HepG2 (cell line): ENCODE measurements at regions not wholly inside any gene's neighbourhood (a gene's known extent, or its start where the extent isn't known, plus 50 kb on each side); places are given as distances from the start of the nearest gene placed in this dataset.

Experiments used
- ATAC-seq: fragments of 200-7000 bp; cut with Tn5 transposase; 3 replicates; pipeline ENCODE4 v1.9.1; 2020; ENCODE audit warnings: mild to moderate bottlenecking, moderate library complexity
- BruUV-seq: library from RNA; stranded (reverse); fragments of 400-500 nt; replicated peaks from 2 replicates; lab custom pipeline; 2021; lab: Mats Ljungman, UMichigan
- CTCF ChIA-PET: fragments of 300-600 bp; formaldehyde crosslinking; extraction: SDS; loops from one replicate; lab custom pipeline; 2021; ENCODE audit warnings: low total read pairs, inconsistent platforms, low intra/inter-chr PET ratio; lab: Yijun Ruan, JAX
- POLR2A ChIA-PET: fragments of 350-600 bp; sonication (Branson Sonifier 250); formaldehyde crosslinking; loops from one replicate; lab custom pipeline; 2020; ENCODE audit warnings: antibody characterized with exemption, inconsistent platforms; lab: Yijun Ruan, JAX
- DNase-seq: peaks from one replicate; pipeline ENCODE4 v3.0.0-alpha.2; 2015; ENCODE audit warnings: low spot score
- FAIRE-seq: peaks from 3 replicates; lab custom pipeline; 2011; peaks lifted over from hg19 to GRCh38; lab: Jason Lieb, UNC
- H2AFZ ChIP-seq: one replicate; pipeline ENCODE4 v1.6.1; 2011; ENCODE audit warnings: low read length, inconsistent platforms
- H3K27ac ChIP-seq: fragments of 300-600 bp; 3 replicates; pipeline ENCODE4 v1.8.0; 2011; ENCODE audit warnings: mixed run types, mild to moderate bottlenecking, mixed read lengths, low read length, inconsistent platforms; ENCODE audit not compliant: insufficient read depth; ENCODE audit errors: extremely low read length
- H3K27me3 ChIP-seq, 2 experiments: fragments of 200-600 bp in 1 of 2; 2 replicates in 1 of 2; 3 replicates in 1 of 2; pipeline versions ENCODE4 v1.6.0 to v1.8.0; 2011; ENCODE audit warnings: low read length in 2 of 2, mild to moderate bottlenecking in 2 of 2, moderate library complexity in 2 of 2, inconsistent platforms in 1 of 2; ENCODE audit not compliant: insufficient read depth in 2 of 2, control insufficient read depth in 1 of 2
- H3K36me3 ChIP-seq, 2 experiments: fragments of 200-600 bp in 1 of 2; replicated peaks in 1 of 2; 2 replicates in 1 of 2; 3 replicates in 1 of 2; pipeline versions ENCODE4 v1.5.1 to v1.8.0; 2011; ENCODE audit warnings: low read length in 2 of 2, inconsistent platforms in 1 of 2; ENCODE audit not compliant: insufficient read depth in 2 of 2, control insufficient read depth in 1 of 2
- H3K4me1 ChIP-seq: 2 replicates; pipeline ENCODE4 v1.5.1; 2012; ENCODE audit warnings: low read length, inconsistent platforms; ENCODE audit not compliant: insufficient read depth
- H3K4me2 ChIP-seq: 2 replicates; pipeline ENCODE4 v1.6.0; 2011; ENCODE audit warnings: low read depth, low read length, inconsistent platforms
- H3K4me3 ChIP-seq, 3 experiments: fragments of 200-600 bp in 1 of 3; sonication (generic), shearing (Covaris generic) in 1 of 3; replicated peaks in 1 of 3; 2 replicates each; pipeline ENCODE4 v1.5.1; 2011 to 2016; ENCODE audit warnings: low read length in 3 of 3, inconsistent platforms in 2 of 3, low read depth in 2 of 3, mild to moderate bottlenecking in 2 of 3, control low read depth in 1 of 3, mixed read lengths in 1 of 3; ENCODE audit not compliant: insufficient read depth in 1 of 3
- H3K79me2 ChIP-seq: one replicate; pipeline ENCODE4 v1.6.1; 2011; ENCODE audit warnings: low read length, inconsistent platforms; ENCODE audit not compliant: insufficient read depth
- H3K9ac ChIP-seq: 2 replicates; pipeline ENCODE4 v1.6.0; 2011; ENCODE audit warnings: mild to moderate bottlenecking, low read depth, low read length, inconsistent platforms; ENCODE audit not compliant: insufficient read depth
- H3K9me3 ChIP-seq: 2 replicates; pipeline ENCODE4 v1.5.1; 2012; ENCODE audit warnings: mild to moderate bottlenecking, low read length
- H4K20me1 ChIP-seq: 2 replicates; pipeline ENCODE4 v1.6.0; 2011; ENCODE audit warnings: inconsistent platforms, mild to moderate bottlenecking, low read length, moderate library complexity; ENCODE audit not compliant: insufficient read depth
- ATM ChIP-seq: fragments of 450-650 bp; IDR thresholded peaks from 2 replicates; pipeline ENCODE4 v1.7.1; 2017; ENCODE audit warnings: mild to moderate bottlenecking, borderline replicate concordance
- BCL3 ChIP-seq: sonication (generic); formaldehyde crosslinking; IDR thresholded peaks from 2 replicates; pipeline ENCODE4 v1.5.1; 2020; ENCODE audit warnings: mild to moderate bottlenecking, missing genetic modification reagents, moderate library complexity
- CCDC6 ChIP-seq: sonication (generic); formaldehyde crosslinking; IDR thresholded peaks from 2 replicates; pipeline ENCODE4 v1.8.1; 2022; ENCODE audit warnings: mild to moderate bottlenecking, missing genetic modification reagents, moderate library complexity
- FOSL2 ChIP-seq: sonication (generic); formaldehyde crosslinking; IDR thresholded peaks from 2 replicates; pipeline ENCODE4 v1.4.0; 2020; ENCODE audit warnings: missing genetic modification reagents
- KAT7 ChIP-seq: IDR thresholded peaks from 2 replicates; pipeline ENCODE4 v1.6.1; 2018; ENCODE audit warnings: borderline replicate concordance, missing compliant biosample characterization
- KLF9 ChIP-seq: IDR thresholded peaks from 2 replicates; pipeline ENCODE4 v1.6.1; 2016; ENCODE audit warnings: low read depth
- NFE2 ChIP-seq: sonication (generic); formaldehyde crosslinking; IDR thresholded peaks from 2 replicates; pipeline ENCODE4 v1.4.0; 2020; ENCODE audit warnings: missing genetic modification reagents
- NFRKB ChIP-seq: fragments of 450-650 bp; IDR thresholded peaks from 2 replicates; pipeline ENCODE4 v1.6.1; 2017
- SIX1 ChIP-seq: sonication (generic); formaldehyde crosslinking; IDR thresholded peaks from 2 replicates; pipeline ENCODE4 v1.4.0; 2020; ENCODE audit warnings: missing genetic modification reagents, borderline replicate concordance
- ZBTB7B ChIP-seq: sonication (generic); formaldehyde crosslinking; IDR thresholded peaks from 2 replicates; pipeline ENCODE4 v1.4.0; 2020; ENCODE audit warnings: missing genetic modification reagents
- ZFY ChIP-seq: sonication (generic); formaldehyde crosslinking; IDR thresholded peaks from 2 replicates; pipeline ENCODE4 v1.4.0; 2020; ENCODE audit warnings: missing genetic modification reagents
- ZNF230 ChIP-seq: sonication (generic); formaldehyde crosslinking; IDR thresholded peaks from 2 replicates; pipeline ENCODE4 v1.4.0; 2020; ENCODE audit warnings: mild to moderate bottlenecking, missing genetic modification reagents
- ZNF512B ChIP-seq: sonication (generic); formaldehyde crosslinking; IDR thresholded peaks from 2 replicates; pipeline ENCODE4 v1.5.1; 2020; ENCODE audit warnings: missing genetic modification reagents, mild to moderate bottlenecking, borderline replicate concordance
- ZNF543 ChIP-seq: sonication (generic); formaldehyde crosslinking; IDR thresholded peaks from 2 replicates; pipeline ENCODE4 v1.4.0; 2020; ENCODE audit warnings: mild to moderate bottlenecking, missing genetic modification reagents
- ZNF678 ChIP-seq: sonication (generic); formaldehyde crosslinking; IDR thresholded peaks from 2 replicates; pipeline ENCODE4 v1.4.0; 2020; ENCODE audit warnings: mild to moderate bottlenecking, missing genetic modification reagents
- ZNF773 ChIP-seq: sonication (generic); formaldehyde crosslinking; IDR thresholded peaks from 2 replicates; pipeline ENCODE4 v1.4.0; 2020; ENCODE audit warnings: missing genetic modification reagents, borderline replicate concordance
- ZNF781 ChIP-seq: sonication (generic); formaldehyde crosslinking; IDR thresholded peaks from 2 replicates; pipeline ENCODE4 v1.5.1; 2020; ENCODE audit warnings: borderline replicate concordance, mild to moderate bottlenecking, missing genetic modification reagents; ENCODE audit errors: not compliant biosample characterization
- ZSCAN9 ChIP-seq: IDR thresholded peaks from 2 replicates; pipeline ENCODE4 v1.6.1; 2016; ENCODE audit warnings: borderline replicate concordance
- WGBS: methylation state at CpG from one replicate; pipeline ENCODE4 v1.1.6; 2017; ENCODE audit warnings: low lambda C conversion rate; 5-methylcytosine and 5-hydroxymethylcytosine counted together
- in situ Hi-C: cut with HindIII; loops from 2 replicates; pipeline ENCODE4 v1.10.0; 2017; ENCODE audit warnings: low pct_unique_long_range_greater_than_20kb; ENCODE audit not compliant: extremely low pct_ligation_motif_present
- intact Hi-C: fragments of 100-400 bp; cut with micrococcal nuclease; formaldehyde crosslinking; loops from one replicate; pipeline ENCODE4 v1.10.0; 2022; ENCODE audit not compliant: unreplicated experiment

GRCh38 chr19:28019371-28019770, 1193.6 kb downstream of the UQCRFS1 start:
- no peaks in the 10 kb centered on the region for H3K79me2 ChIP-seq
- ChIA-PET POLR2A (no interaction called here), CTCF (no interaction called here)
- 8% methylated on average over 7 of the region's 7 CpGs for WGBS
- ATAC-seq (no peak), DNase-seq (no peak), FAIRE-seq (no peak)
- no peak overlapping the region for H3K4me2 ChIP-seq
- no peak overlapping the region for H3K27ac ChIP-seq
- no peak overlapping the region for H3K9ac ChIP-seq
- intact Hi-C loops (no loop called here), in situ Hi-C loops (no loop called here)
- TF ChIP-seq KAT7 (no peak), ZNF512B (CRISPR knock-in tag) (no peak), CCDC6 (CRISPR knock-in tag) (no peak), ZFY (no peak), NFE2 (CRISPR knock-in tag) (no peak), ZNF543 (no peak), FOSL2 (no peak), ZNF678 (CRISPR knock-in tag) (no peak), ZSCAN9 (CRISPR knock-in tag) (no peak), ZNF773 (no peak), ZNF781 (CRISPR knock-in tag) (no peak), ZNF230 (CRISPR knock-in tag) (no peak), SIX1 (CRISPR knock-in tag) (no peak), ATM (no peak), KLF9 (CRISPR knock-in tag) (no peak), ZBTB7B (no peak), NFRKB (no peak), BCL3 (no peak)
- H3K9me3 ChIP-seq, result peaks cover 89% of the 10 kb centered on the region
- H4K20me1 ChIP-seq, result no peaks in the 10 kb centered on the region
- BruUV-seq, result no TSS peak
- no peak overlapping the region for H3K4me3 ChIP-seq
- H3K27me3 ChIP-seq, result no peaks in the 10 kb centered on the region
- H2AFZ ChIP-seq, result no peak overlapping the region
- H3K36me3 ChIP-seq, result no peaks in the 10 kb centered on the region
- no peaks in the 10 kb centered on the region for H3K4me1 ChIP-seq
